ENCODE measurements at regions not wholly inside any gene's neighbourhood (a gene's known extent, or its start where the extent isn't known, plus 50 kb on each side); places are given as distances from the start of the nearest gene placed in this dataset.

GRCh38 chr14:87783071-87783470 is 209.9 kb downstream of the GALC start:
- TF ChIP-seq CTCF (IDR thresholded peaks at IDR 0.05; ENCODE audit: extremely low read depth, missing control alignments), result no peak

GRCh38 chr14:87772854-87773253 is 220.1 kb downstream of the GALC start:
- no peak for DNase-seq (ENCODE audit: low spot score)
- TF ChIP-seq CTCF (IDR thresholded peaks at IDR 0.05; ENCODE audit: extremely low read depth, missing control alignments), result no peak

More at GRCh38 chr14:87783071-87783470, 209.9 kb downstream of the GALC start:
- no peak for DNase-seq (ENCODE audit: low spot score)

- no peak for TF ChIP-seq CTCF (IDR thresholded peaks at IDR 0.05; ENCODE audit: extremely low read depth, missing control alignments)
- DNase-seq (ENCODE audit: low spot score), result no peak
These were observed 225.4 kb downstream of the GALC start for GRCh38 chr14:87767567-87767901.

- TF ChIP-seq CTCF (IDR thresholded peaks at IDR 0.05; ENCODE audit: extremely low read depth, missing control alignments), result no peak
- no peak for DNase-seq (ENCODE audit: low spot score)
These were observed 234.1 kb downstream of the GALC start for GRCh38 chr14:87758876-87759275.

- DNase-seq (ENCODE audit: low spot score), result no peak
- no peak for TF ChIP-seq CTCF (IDR thresholded peaks at IDR 0.05; ENCODE audit: extremely low read depth, missing control alignments)
These were observed 236.3 kb downstream of the GALC start for GRCh38 chr14:87756661-87757060.

GRCh38 chr14:87754520-87755223 is 238.3 kb downstream of the GALC start:
- no peak for TF ChIP-seq CTCF (IDR thresholded peaks at IDR 0.05; ENCODE audit: extremely low read depth, missing control alignments)

GRCh38 chr14:87748558-87748957 is 244.4 kb downstream of the GALC start:
- no peak for DNase-seq (ENCODE audit: low spot score)
- no peak for TF ChIP-seq CTCF (IDR thresholded peaks at IDR 0.05; ENCODE audit: extremely low read depth, missing control alignments)

More at GRCh38 chr14:87754520-87755223, 238.3 kb downstream of the GALC start:
- no peak for DNase-seq (ENCODE audit: low spot score)
